Astrocyte of the hippocampus (primary cell): ENCODE measurements at regions not wholly inside any gene's neighbourhood (a gene's known extent, or its start where the extent isn't known, plus 50 kb on each side); places are given as distances from the start of the nearest gene placed in this dataset.

Source experiments
- DNase-seq: peaks from one replicate; pipeline ENCODE4 v3.0.0; 2011; ENCODE audit warnings: low read depth, low spot score

- peak; percentile 53 for DNase-seq
These were observed 125.5 kb upstream of the RAI14 start for GRCh38 chr5:34530637-34531036.

DNA sequence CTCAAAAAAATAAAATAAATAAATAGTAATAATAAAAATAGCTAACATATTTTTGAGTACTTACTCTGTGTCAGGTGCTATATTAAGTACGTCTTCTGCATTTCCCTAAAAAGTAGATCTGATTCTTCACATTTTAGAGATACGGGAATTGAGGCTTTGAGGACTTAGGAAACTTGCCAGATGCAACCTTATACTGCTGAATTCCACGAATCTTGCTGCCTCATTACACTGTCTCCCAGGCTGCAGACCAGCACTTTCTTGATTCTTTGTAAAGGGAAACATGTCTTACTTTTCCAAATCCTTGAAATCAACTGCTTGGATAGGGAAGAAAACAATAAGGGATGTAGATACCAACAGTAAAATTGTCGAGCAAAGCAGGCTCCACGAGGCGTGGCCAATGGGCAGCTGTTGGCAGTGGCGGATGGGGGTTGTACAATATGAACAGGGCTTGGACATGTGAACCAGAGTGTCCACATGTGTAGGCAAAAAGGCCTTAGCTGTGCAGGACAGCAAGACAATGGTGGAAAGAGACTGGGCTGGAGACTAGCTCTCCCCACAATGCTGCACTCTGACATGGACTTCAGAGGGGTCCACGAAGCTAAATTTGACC is 124.3 kb upstream of the RAI14 start:
- DNase-seq: peak; percentile 78

GRCh38 chr5:34533582-34534522 is 122.3 kb upstream of the RAI14 start:
- peak; percentile 87 for DNase-seq

- peak; percentile 91 for DNase-seq
These were observed 121.5 kb upstream of the RAI14 start for GRCh38 chr5:34534523-34535103.

DNA sequence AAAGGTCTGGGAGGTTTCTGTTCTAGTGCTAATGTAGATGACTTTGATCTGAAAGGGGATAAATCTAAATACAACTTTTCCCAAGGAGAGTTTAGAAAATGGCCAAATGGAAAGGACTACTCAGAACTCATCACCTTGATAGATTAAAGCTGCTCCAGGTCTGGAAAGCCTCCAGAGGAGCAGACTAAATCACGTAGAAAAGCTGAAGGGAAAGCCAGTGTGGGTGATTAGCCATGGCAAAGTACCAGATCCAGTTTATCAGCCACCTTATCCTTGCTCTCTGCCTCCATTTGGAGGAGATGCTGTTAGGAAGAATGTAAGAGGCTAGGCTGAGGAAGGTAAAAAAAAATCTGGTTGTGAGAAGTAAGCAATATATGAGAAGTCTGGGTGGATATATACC is 120.7 kb upstream of the RAI14 start:
- no peak for DNase-seq

GRCh38 chr5:34535944-34536623 is 120.0 kb upstream of the RAI14 start:
- no peak for DNase-seq

DNA sequence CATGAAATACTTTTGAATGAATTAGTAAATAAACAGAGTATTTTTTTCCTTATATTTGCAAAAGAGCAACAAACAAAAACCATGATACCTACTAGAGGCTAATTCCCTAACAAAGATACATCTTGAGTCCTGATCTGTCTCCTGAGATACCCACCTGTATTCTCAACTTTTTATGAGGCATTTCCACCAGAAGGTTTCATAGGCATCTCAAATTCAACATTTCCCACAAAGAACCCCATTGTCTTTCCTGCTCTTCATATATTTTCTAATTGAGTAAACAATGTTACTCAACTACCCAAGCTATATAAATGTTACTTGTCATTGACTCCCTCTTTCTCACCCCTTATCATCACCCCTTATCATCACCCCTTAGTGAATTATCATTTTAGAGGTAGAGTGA is 119.4 kb upstream of the RAI14 start:
- no peak for DNase-seq

- DNase-seq: no peak
These were observed 118.0 kb upstream of the RAI14 start for GRCh38 chr5:34538026-34538672.

GRCh38 chr5:34539183-34539582 is 116.9 kb upstream of the RAI14 start:
- no peak for DNase-seq

DNA sequence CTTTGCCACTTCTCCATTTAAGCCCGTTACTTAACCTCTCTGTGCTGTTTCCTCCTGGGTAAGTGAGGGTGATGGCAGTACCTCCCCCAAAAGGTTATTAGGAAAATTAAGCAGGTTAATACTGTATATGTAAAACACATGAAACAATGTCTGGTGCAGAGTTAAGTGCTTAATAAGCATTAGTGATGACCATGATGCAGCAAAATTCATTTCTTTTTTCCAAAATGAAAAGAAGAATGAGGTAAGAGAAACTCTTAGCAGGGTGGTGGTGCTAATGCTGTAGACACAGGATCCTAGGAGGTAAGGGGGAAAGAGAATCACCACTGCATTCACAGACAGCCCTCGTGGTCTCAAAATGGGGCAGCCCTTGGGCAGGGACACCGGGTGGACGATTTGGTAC is 115.1 kb upstream of the RAI14 start:
- DNase-seq: no peak

GRCh38 chr5:34542818-34543217 is 113.3 kb upstream of the RAI14 start:
- DNase-seq: no peak

DNA sequence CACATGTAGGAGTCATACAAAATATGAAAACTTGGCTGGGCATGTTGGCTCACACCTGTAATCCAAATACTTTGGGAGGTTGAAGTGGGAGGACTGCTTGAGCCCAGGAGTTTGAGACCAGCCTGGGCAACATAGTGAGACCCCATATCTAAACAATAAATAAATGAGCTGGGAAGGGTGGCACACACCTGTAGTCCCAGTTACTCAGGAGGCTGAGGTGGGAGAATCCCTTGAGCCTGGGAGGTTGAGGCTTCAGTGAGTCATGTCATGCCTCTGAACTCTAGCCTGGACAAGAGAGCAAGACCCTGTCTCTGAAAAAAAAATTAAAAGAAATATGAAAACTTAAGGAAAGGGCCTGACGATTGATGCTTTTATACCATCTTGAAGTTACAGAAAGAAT is 112.4 kb upstream of the RAI14 start:
- DNase-seq: no peak

GRCh38 chr5:34544403-34544802 is 111.7 kb upstream of the RAI14 start:
- DNase-seq: no peak

DNA sequence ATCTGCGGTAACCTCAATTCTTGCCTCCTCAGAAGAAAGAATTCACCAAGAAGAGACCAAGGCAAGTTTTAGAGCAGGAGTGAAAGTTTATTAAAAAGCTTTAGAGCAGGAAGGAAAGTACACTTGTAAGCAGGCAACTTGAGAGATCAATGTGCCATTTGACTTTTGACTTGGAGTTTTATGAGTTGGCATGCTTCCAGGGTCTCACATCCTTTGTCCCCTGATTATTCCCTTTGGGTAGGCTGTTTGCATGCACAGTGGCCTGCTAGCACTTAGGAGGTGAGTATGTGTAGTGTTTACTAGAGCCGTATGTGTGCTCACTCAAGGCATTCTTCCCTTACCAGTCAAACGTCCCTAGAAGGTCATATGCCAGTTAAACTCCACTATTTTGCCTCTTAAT is 111.0 kb upstream of the RAI14 start:
- no peak for DNase-seq

GRCh38 chr5:34545626-34546025 is 110.5 kb upstream of the RAI14 start:
- no peak for DNase-seq

DNA sequence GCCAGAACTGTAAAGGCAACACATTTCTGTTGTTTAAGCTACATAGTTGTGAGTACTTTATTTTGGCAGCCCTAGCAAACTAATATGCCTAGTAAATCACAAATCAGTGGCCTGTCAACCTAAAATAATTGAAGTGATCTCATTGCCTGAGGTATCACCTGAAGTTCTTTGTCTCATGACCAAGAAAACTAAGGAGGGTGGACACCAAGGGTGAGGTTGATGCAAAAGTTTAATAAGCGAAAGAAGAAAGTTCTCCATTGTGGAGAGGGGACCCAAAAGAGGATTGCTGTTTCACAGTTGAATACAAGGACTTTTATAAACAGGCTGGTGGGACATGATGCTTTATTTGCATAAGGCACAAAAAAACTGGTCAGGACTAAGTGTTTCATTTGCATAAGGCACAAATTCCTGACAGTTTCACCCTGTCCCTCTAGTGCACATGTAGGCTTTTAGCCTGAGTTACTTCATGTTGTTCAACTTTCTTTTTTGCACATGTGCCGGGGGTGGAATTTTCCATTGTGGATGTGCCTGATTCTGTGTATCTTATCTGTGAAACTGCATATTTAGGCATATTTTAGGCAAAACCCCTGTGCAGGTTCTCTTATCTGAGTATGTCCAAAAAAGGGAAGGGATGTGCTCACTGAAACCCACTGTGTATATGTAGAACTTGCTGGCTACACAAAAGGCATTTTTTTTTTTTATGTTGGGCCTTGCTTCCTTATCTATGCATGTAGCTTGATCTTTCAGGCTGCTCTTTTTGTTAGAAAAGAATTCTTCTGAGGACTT is 108.6 kb upstream of the RAI14 start:
- DNase-seq: no peak

GRCh38 chr5:34548086-34548403 is 108.1 kb upstream of the RAI14 start:
- no peak for DNase-seq

- no peak for DNase-seq
These were observed 105.9 kb upstream of the RAI14 start for GRCh38 chr5:34550247-34550646.

- DNase-seq: no peak
These were observed 105.2 kb upstream of the RAI14 start for GRCh38 chr5:34550964-34551363.

DNA sequence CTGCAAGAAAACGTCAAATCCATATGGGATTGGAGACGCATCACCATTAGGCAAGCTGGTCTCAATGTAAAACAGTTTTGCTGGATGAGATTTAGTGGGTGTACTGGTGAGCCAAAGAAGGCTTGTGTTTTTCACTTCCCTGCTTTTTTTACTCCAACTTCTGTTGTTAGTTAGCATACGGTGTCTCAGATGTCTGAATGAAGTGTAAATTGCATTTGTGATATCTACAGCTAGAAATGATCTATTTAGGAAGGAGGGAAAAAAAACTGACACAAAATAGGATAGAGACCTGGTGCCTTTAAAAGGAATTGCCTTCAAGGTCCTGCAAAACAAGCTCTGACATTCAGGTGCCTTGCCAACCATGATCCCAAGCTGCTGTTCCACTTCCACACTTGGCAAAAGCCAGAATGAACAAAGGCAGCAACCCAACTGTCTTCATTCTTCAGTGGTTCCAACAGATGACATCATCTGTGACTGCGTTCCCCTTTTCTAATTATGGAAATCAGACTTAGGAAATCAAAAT is 104.2 kb upstream of the RAI14 start:
- DNase-seq: peak; percentile 52

DNA sequence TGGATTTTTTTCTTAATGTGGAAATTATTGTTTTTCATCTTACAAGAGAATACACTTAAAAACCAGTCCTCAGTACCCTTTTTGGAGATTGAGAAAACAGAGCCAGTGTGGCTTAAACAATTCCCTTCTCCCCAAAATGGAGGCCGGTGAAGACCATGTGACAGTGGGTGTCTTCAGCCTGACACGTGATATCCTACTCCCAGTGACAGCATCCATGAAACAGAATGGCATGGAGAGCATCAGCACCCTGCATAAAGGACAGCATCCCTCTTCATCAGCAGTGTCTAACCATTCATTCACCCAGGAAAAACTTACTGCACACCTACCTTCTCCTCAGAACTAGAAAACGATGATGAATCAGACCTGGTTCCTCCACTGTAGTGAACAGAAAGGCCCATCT is 103.4 kb upstream of the RAI14 start:
- DNase-seq: no peak
